ENCODE measurements at regions not wholly inside any gene's neighbourhood (a gene's known extent, or its start where the extent isn't known, plus 50 kb on each side); places are given as distances from the start of the nearest gene placed in this dataset.

DNA sequence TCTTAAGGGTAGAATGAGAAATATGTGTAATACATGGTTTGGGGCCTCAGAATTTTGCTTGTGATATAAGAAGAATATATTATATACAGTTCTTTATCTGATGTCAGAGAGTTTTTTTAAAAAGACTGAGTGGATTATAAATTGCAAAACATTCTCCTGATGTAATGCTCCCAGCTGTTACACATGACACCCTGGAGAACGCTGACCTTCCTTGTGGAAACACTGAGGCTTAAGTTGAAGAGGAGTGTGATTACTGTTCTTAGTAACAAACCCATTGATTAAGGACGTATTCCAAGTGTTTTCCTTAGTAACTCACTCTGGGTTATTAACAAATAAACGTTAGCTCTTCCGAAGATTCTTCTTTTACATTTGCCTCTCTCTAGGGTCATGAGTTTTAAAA lies 1069.3 kb upstream of the CNTNAP5 start:
- DNase-seq = no peak

GRCh38 chr2:122960759-122961641 lies 1064.1 kb upstream of the CNTNAP5 start:
- no peak for DNase-seq

DNA sequence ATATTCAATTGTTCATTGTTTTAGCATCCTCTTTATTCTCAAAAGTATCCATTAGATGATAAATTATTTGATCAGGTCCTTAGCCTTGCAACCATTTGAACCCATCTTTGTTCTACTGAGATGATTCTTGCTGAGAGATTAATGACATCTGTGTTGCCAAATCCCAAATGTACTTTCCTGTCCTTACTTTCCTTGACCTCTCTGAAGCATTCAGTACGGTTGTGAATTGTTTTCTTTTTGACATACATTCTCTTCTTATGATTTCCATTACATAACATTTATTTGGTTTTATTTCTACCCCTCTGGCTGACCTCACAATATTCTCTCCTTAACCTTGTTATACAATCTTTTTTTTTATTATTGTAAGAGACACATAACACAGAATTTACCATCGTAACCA lies 1058.6 kb upstream of the CNTNAP5 start:
- DNase-seq = no peak

DNA sequence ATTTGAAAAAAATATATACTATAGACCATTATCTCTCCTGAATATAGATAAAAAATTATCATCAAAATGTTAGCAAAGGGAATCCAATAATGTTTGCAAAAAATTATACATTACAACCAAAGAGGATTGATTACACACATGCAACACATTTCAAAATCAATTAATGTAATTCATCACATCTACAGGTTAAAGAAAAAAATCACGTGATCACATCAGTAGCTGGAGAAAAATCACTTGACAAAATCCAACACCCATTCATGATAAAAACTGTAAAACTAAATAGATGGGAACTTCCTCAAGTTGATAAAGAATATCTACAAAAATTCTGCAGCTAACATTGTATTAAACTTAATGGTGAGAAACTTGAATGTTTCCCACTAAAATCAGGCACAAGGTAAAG lies 1047.5 kb upstream of the CNTNAP5 start:
- DNase-seq = no peak

DNA sequence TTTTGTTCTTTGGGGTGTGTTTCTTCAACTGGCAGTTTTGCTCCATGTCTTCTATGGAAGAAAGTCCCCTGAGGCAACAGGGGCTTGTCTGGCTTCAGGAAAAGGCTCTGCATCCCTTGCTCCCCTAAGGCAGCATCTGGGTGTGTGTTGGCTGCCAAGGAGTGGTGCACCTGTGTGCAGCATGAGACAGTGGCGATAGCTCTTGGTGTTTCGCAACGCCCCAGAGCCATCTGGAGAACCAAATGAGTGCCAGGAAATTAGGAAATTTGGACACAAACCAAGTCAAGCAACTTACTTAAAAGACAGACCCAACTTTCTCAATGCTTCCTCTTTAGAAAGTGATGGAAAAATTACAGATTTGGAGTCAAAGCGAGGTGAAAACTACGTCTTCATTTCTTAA lies 1044.4 kb upstream of the CNTNAP5 start:
- no peak for DNase-seq

DNA sequence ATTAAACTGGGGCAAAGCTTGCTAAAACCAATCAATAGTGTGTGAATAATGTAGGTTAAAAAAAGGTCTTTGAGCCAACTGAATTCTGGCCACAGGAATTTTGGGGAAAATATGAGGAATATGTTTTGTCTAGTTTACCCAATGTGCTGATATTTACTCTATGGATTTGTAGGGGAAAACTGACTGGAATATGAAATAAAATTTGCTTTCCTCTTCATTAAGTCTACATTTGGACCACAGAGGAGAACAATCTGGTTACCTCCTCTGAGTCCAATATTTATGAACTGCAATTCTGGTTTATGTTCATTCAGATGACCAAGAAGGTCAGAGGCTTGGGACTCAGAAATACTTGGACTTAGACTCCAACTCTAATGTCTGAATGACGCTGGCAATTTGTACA lies 1042.2 kb upstream of the CNTNAP5 start:
- no peak for DNase-seq

- DNase-seq = no peak
Measured at GRCh38 chr2:122988395-122989221, 1036.5 kb upstream of the CNTNAP5 start.

GRCh38 chr2:122993592-122993991 lies 1031.5 kb upstream of the CNTNAP5 start:
- no peak for DNase-seq

- no peak for DNase-seq
Measured at GRCh38 chr2:122999258-122999657, 1025.8 kb upstream of the CNTNAP5 start.

- DNase-seq = no peak
Measured at GRCh38 chr2:122999821-123000220, 1025.3 kb upstream of the CNTNAP5 start.

DNA sequence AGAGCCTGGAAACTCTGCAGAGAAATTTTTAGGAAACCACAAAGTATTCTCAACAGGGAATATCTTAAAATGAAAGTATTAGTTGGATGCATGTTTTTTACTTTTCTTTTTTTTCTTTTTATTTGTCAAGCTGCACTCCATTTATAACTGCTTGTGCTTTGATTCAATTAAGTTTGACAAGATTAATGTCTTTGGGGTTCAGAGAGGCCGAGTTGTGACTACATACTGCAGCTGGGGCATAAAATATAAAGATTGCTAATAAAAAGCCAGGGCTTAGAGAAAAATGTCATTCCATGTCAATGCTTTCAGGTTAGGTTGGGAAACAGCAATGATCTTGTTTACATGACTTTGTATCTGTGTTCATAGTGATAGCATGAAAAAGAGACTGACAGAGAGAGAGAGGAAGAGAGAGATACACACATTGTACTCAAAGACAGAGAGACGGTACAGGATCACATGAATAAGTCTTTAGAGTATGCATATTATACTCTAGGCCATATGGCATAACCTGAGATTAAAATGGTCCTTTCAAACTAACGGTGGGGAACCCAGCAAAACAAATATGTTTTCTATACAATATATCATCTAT lies 1022.3 kb upstream of the CNTNAP5 start:
- DNase-seq = no peak

DNA sequence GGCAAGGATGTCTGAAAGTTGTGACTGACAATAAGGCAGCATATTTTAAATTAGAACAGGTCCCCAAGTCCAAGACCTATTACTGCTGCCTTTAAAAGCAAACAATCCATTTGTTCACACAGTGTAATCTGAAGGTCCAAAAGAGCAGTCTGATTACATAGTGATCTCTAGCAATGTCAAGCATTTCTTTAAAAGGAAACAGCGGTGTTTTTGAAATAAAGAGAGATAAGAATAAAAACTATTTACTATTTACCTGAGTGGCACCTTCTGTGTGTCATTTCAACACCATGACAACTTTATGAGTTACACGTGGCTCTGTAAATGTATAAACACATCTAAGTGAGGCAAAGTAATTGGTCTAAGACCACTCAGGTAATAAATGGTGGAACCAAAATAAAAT lies 1009.9 kb upstream of the CNTNAP5 start:
- DNase-seq = no peak

- no peak for DNase-seq
Measured at GRCh38 chr2:123035541-123035940, 989.5 kb upstream of the CNTNAP5 start.

DNA sequence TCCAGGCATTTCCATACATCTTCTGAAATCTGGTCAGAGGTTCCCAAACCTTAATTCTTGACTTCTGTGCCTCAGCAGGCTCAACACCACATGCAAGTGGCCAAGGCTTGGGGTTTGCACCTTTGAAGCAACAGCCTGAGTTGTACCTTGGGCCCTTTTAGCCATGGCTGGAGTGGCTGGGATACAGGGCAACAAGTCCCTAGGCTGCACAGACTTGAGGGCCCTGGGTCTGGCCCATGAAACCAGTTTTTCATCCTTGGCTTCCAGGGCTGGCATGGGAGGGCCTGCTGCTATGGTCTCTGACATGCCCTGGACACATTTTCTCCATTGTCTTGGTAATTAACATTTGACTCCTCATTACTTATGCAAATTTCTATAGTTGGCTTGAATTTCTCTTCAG lies 988.8 kb upstream of the CNTNAP5 start:
- no peak for DNase-seq

GRCh38 chr2:123040506-123040905 lies 984.6 kb upstream of the CNTNAP5 start:
- DNase-seq = no peak

DNA sequence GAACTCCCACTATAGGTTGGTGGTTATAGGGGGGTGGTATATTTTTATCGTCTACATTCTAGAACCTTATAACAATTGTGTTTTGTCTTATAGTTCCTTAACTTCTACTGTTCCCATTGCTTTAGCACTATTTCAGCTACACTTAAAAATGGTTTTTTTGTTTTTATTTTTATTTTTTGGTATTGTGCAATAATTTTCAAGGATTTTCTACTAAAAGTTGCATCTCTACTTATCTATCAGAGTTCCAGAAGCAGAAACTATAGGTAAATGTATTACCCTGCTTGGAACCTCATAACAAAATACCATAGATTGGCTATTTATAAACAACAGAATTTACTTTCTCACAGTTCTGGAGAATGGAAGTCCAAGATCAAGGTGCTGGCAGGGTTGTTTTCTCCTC lies 981.6 kb upstream of the CNTNAP5 start:
- no peak for DNase-seq

GRCh38 chr2:123045713-123046112 lies 979.4 kb upstream of the CNTNAP5 start:
- no peak for DNase-seq

GRCh38 chr2:123047186-123047585 lies 977.9 kb upstream of the CNTNAP5 start:
- DNase-seq = no peak

- DNase-seq = no peak
Measured at GRCh38 chr2:123051136-123051535, 974.0 kb upstream of the CNTNAP5 start.

- no peak for DNase-seq
Measured at GRCh38 chr2:123061534-123061933, 963.6 kb upstream of the CNTNAP5 start.

DNA sequence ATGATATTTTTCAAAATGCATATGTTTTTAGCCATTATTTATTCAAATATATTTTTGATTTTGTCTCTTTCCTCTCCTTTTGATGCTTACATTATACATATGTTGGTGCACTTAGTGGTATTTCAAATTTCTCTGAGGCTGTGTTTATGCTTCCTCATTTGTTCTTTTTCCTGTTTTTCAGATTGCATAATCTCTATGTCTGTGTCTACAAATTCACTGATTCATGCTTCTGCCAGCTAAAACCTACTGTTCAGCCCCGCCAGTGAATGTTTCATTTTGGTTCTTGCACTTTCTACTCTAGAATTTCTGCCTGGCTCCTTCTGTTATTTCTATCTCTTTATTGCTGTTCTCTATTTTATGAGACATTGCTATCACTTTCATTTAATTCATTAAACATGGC lies 951.7 kb upstream of the CNTNAP5 start:
- no peak for DNase-seq

- no peak for DNase-seq
Measured at GRCh38 chr2:123073956-123074355, 951.1 kb upstream of the CNTNAP5 start.

GRCh38 chr2:123077101-123077500 lies 948.0 kb upstream of the CNTNAP5 start:
- no peak for DNase-seq

DNA sequence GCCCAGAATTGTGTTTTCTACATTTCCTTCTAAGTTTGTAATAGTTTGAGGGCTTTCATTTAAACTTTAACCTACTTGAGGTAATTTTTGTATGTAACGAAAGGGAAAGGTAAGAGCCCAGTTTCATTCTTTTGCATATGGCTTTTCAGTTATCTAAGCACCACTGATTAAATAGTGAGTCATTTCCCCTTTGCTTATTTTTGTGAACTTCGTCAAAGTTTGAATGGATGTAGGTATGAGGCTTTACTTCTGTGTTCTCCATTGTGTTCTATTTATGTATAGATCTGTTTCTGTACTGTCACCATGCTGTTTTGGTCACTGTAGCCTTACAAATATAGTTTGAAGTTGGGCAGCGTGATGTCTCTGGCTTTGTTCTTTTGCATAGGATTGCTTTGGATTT lies 944.8 kb upstream of the CNTNAP5 start:
- no peak for DNase-seq

Data from activated effector memory CD4-positive, alpha-beta T cell treated with Interleukin-2 at 50 U/mL for 16 hours (primary cell).